Neural cell (in vitro differentiated cells): ENCODE measurements at regions not wholly inside any gene's neighbourhood (a gene's known extent, or its start where the extent isn't known, plus 50 kb on each side); places are given as distances from the start of the nearest gene placed in this dataset.

Source experiments
- CTCF ChIP-seq: fragments of 450-650 bp; IDR thresholded peaks from 2 replicates; pipeline ENCODE4 v1.5.1; 2014; ENCODE audit warnings: antibody characterized with exemption, mild to moderate bottlenecking, moderate library complexity; ENCODE audit not compliant: poor library complexity, severe bottlenecking
- MXI1 ChIP-seq: fragments of 450-650 bp; conservative IDR thresholded peaks from 2 replicates; pipeline ENCODE4 v1.6.1; 2014; ENCODE audit warnings: antibody characterized with exemption, mild to moderate bottlenecking; ENCODE audit not compliant: poor library complexity, severe bottlenecking
- POLR2AphosphoS5 ChIP-seq: IDR thresholded peaks from 2 replicates; pipeline ENCODE4 v1.6.1; 2012
- REST ChIP-seq: IDR thresholded peaks from 2 replicates; pipeline ENCODE4 v1.6.1; 2012; ENCODE audit warnings: borderline replicate concordance

GRCh38 chr10:63832686-63833085, 311.5 kb downstream of the REEP3 start:
- TF ChIP-seq CTCF (no peak), POLR2AphosphoS5 (no peak), MXI1 (no peak), REST (no peak)
